Activated CD8-positive, alpha-beta T cell treated with anti-CD3 and anti-CD28 coated beads, Interleukin-2, amount 10 ng/mL, durations not matched to agents 7 days and 5 days (primary cell): ENCODE measurements at regions not wholly inside any gene's neighbourhood (a gene's known extent, or its start where the extent isn't known, plus 50 kb on each side); places are given as distances from the start of the nearest gene placed in this dataset.
"Not testable (repeated sequence)": the region's sequence is repeated elsewhere in the genome, so short reads cannot be mapped to it uniquely, and the experiment has no call there.

Source experiments
- ATAC-seq: fragments of 150-1000 bp; cut with Tn5 transposase; one replicate; pipeline ENCODE4 v1.10.0; 2021; ENCODE audit warnings: moderate library complexity
- CTCF ChIA-PET: fragments of 350-600 bp; sonication (Branson Sonifier 250); formaldehyde crosslinking; loops from one replicate; lab custom pipeline; 2021; ENCODE audit warnings: antibody characterized with exemption; lab: Charles Lee
- POLR2A ChIA-PET: fragments of 350-600 bp; sonication (Branson Sonifier 250); formaldehyde crosslinking; loops from one replicate; lab custom pipeline; 2021; ENCODE audit warnings: antibody characterized with exemption; lab: Charles Lee
- DNase-seq: peaks from one replicate; pipeline ENCODE4 v3.0.0-alpha.2; 2020
- H3K27ac Mint-ChIP-seq: one replicate; pipeline ENCODE4 v1.8.0; 2021; ENCODE audit warnings: mild to moderate bottlenecking, mixed read lengths
- H3K27me3 Mint-ChIP-seq: one replicate; pipeline ENCODE4 v1.8.0; 2021; ENCODE audit warnings: low read depth, mixed read lengths
- H3K36me3 Mint-ChIP-seq: one replicate; pipeline ENCODE4 v1.8.0; 2021; ENCODE audit warnings: low read depth, mixed read lengths
- H3K4me1 Mint-ChIP-seq: one replicate; pipeline ENCODE4 v1.8.0; 2021; ENCODE audit warnings: low read depth, mixed read lengths
- H3K4me3 Mint-ChIP-seq: one replicate; pipeline ENCODE4 v1.8.0; 2021; ENCODE audit warnings: mild to moderate bottlenecking, mixed read lengths
- H3K9me3 Mint-ChIP-seq: one replicate; pipeline ENCODE4 v1.8.0; 2022; ENCODE audit warnings: mixed read lengths; ENCODE audit not compliant: insufficient read depth

- ChIA-PET POLR2A (no interaction called here), CTCF (no interaction called here)
- Mint-ChIP-seq H3K36me3 (no peaks in the 10 kb centered on the region), H3K27ac (no peak overlapping the region), H3K4me1 (no peaks in the 10 kb centered on the region), H3K27me3 (no peaks in the 10 kb centered on the region), H3K4me3 (no peak overlapping the region), H3K9me3 (no peaks in the 10 kb centered on the region)
- ATAC-seq (no peak), DNase-seq (no peak)
Measured at GRCh38 chr3:182006431-182006830, 294.7 kb downstream of the SOX2 start.

GRCh38 chr3:182007441-182007840 is 295.7 kb downstream of the SOX2 start:
- Mint-ChIP-seq H3K4me1 (no peaks in the 10 kb centered on the region), H3K4me3 (no peak overlapping the region), H3K36me3 (no peaks in the 10 kb centered on the region), H3K27ac (no peak overlapping the region), H3K9me3 (no peaks in the 10 kb centered on the region), H3K27me3 (no peaks in the 10 kb centered on the region)
- DNase-seq (no peak), ATAC-seq (no peak)
- CTCF ChIA-PET, result no interaction called here
- POLR2A ChIA-PET, result no interaction called here

GRCh38 chr3:182018361-182018760 is 306.6 kb downstream of the SOX2 start:
- no peaks in the 10 kb centered on the region for H3K36me3 Mint-ChIP-seq
- H3K4me1 Mint-ChIP-seq, result no peaks in the 10 kb centered on the region
- ChIA-PET POLR2A (no interaction called here), CTCF (no interaction called here)
- H3K27ac Mint-ChIP-seq, result no peak overlapping the region
- no peaks in the 10 kb centered on the region for H3K9me3 Mint-ChIP-seq
- no peak for DNase-seq
- no peaks in the 10 kb centered on the region for H3K27me3 Mint-ChIP-seq
- H3K4me3 Mint-ChIP-seq, result no peak overlapping the region
- no peak for ATAC-seq

GRCh38 chr3:182019926-182020325 is 308.2 kb downstream of the SOX2 start:
- ChIA-PET POLR2A (no interaction called here), CTCF (no interaction called here)
- DNase-seq, result no peak
- Mint-ChIP-seq H3K9me3 (no peaks in the 10 kb centered on the region), H3K4me1 (no peaks in the 10 kb centered on the region), H3K36me3 (no peaks in the 10 kb centered on the region), H3K4me3 (no peak overlapping the region), H3K27ac (no peak overlapping the region), H3K27me3 (no peaks in the 10 kb centered on the region)
- no peak for ATAC-seq

- Mint-ChIP-seq H3K4me3 (no peak overlapping the region), H3K9me3 (no peaks in the 10 kb centered on the region), H3K27ac (no peak overlapping the region), H3K36me3 (no peaks in the 10 kb centered on the region), H3K4me1 (no peaks in the 10 kb centered on the region), H3K27me3 (no peaks in the 10 kb centered on the region)
- ChIA-PET POLR2A (no interaction called here), CTCF (interaction anchor here (0.9 to 1.3 kb wide), 2 partner anchors 9 to 14 kb away, joined by 3 to 4 read pairs; no protein-coding TSS in a partner anchor)
- ATAC-seq (no peak), DNase-seq (no peak)
Measured at GRCh38 chr3:182023843-182024242, 312.1 kb downstream of the SOX2 start.

GRCh38 chr3:182027366-182027765 is 315.6 kb downstream of the SOX2 start:
- Mint-ChIP-seq H3K9me3 (no peaks in the 10 kb centered on the region), H3K27ac (no peak overlapping the region), H3K36me3 (no peaks in the 10 kb centered on the region), H3K27me3 (no peaks in the 10 kb centered on the region), H3K4me1 (no peaks in the 10 kb centered on the region), H3K4me3 (no peak overlapping the region)
- ChIA-PET POLR2A (no interaction called here), CTCF (no interaction called here)
- ATAC-seq, result no peak
- DNase-seq, result no peak

- H3K4me3 Mint-ChIP-seq, result no peak overlapping the region
- no peak for DNase-seq
- H3K4me1 Mint-ChIP-seq, result no peaks in the 10 kb centered on the region
- no peaks in the 10 kb centered on the region for H3K9me3 Mint-ChIP-seq
- no peak for ATAC-seq
- H3K36me3 Mint-ChIP-seq, result no peaks in the 10 kb centered on the region
- ChIA-PET CTCF (no interaction called here), POLR2A (no interaction called here)
- H3K27me3 Mint-ChIP-seq, result no peaks in the 10 kb centered on the region
- no peak overlapping the region for H3K27ac Mint-ChIP-seq
Measured at GRCh38 chr3:182028081-182028480, 316.4 kb downstream of the SOX2 start.

GRCh38 chr3:182034231-182034630 is 322.5 kb downstream of the SOX2 start:
- POLR2A ChIA-PET, DNase-seq, H3K36me3 Mint-ChIP-seq, H3K9me3 Mint-ChIP-seq, H3K4me3 Mint-ChIP-seq, H3K27me3 Mint-ChIP-seq, ATAC-seq, H3K27ac Mint-ChIP-seq, H3K4me1 Mint-ChIP-seq, CTCF ChIA-PET: not testable (repeated sequence)

GRCh38 chr3:182035324-182035723 is 323.6 kb downstream of the SOX2 start:
- ChIA-PET POLR2A (no interaction called here), CTCF (no interaction called here)
- Mint-ChIP-seq H3K36me3 (no peaks in the 10 kb centered on the region), H3K4me1 (no peaks in the 10 kb centered on the region), H3K27ac (no peak overlapping the region), H3K27me3 (no peaks in the 10 kb centered on the region), H3K9me3 (no peaks in the 10 kb centered on the region), H3K4me3 (no peak overlapping the region)
- ATAC-seq (no peak), DNase-seq (no peak)

- Mint-ChIP-seq H3K4me1 (no peaks in the 10 kb centered on the region), H3K9me3 (no peaks in the 10 kb centered on the region), H3K36me3 (no peaks in the 10 kb centered on the region), H3K4me3 (no peak overlapping the region), H3K27ac (no peak overlapping the region), H3K27me3 (no peaks in the 10 kb centered on the region)
- ATAC-seq, result no peak
- no peak for DNase-seq
- ChIA-PET CTCF (no interaction called here), POLR2A (no interaction called here)
Measured at GRCh38 chr3:182036382-182036781, 324.7 kb downstream of the SOX2 start.

- DNase-seq (no peak), ATAC-seq (no peak)
- H3K4me3 Mint-ChIP-seq, result no peak overlapping the region
- no peaks in the 10 kb centered on the region for H3K36me3 Mint-ChIP-seq
- ChIA-PET POLR2A (interaction anchor here (0.6 kb wide), 1 partner anchor 34 kb away, joined by 3 read pairs; no protein-coding TSS in a partner anchor), CTCF (no interaction called here)
- H3K27me3 Mint-ChIP-seq, result no peaks in the 10 kb centered on the region
- H3K9me3 Mint-ChIP-seq, result no peaks in the 10 kb centered on the region
- no peaks in the 10 kb centered on the region for H3K4me1 Mint-ChIP-seq
- H3K27ac Mint-ChIP-seq, result no peak overlapping the region
Measured at GRCh38 chr3:182041668-182042291, 330.1 kb downstream of the SOX2 start.

GRCh38 chr3:182045736-182046135 is 334.0 kb downstream of the SOX2 start:
- Mint-ChIP-seq H3K27ac (no peak overlapping the region), H3K36me3 (no peaks in the 10 kb centered on the region), H3K9me3 (no peaks in the 10 kb centered on the region), H3K4me3 (no peak overlapping the region), H3K27me3 (no peaks in the 10 kb centered on the region), H3K4me1 (no peaks in the 10 kb centered on the region)
- no peak for DNase-seq
- no peak for ATAC-seq
- POLR2A ChIA-PET, result no interaction called here
- CTCF ChIA-PET, result no interaction called here

GRCh38 chr3:182046166-182046764 is 334.5 kb downstream of the SOX2 start:
- Mint-ChIP-seq H3K27me3 (no peaks in the 10 kb centered on the region), H3K4me3 (no peak overlapping the region), H3K9me3 (no peaks in the 10 kb centered on the region), H3K4me1 (no peaks in the 10 kb centered on the region), H3K36me3 (no peaks in the 10 kb centered on the region), H3K27ac (no peak overlapping the region)
- CTCF ChIA-PET, result no interaction called here
- ATAC-seq (no peak), DNase-seq (no peak)
- POLR2A ChIA-PET, result no interaction called here
